Keratinocyte (primary cell): ENCODE measurements at regions not wholly inside any gene's neighbourhood (a gene's known extent, or its start where the extent isn't known, plus 50 kb on each side); places are given as distances from the start of the nearest gene placed in this dataset.

ENCODE experiments used
- CTCF ChIP-seq, 3 experiments: IDR thresholded peaks in 1 of 3; conservative IDR thresholded peaks in 1 of 3; optimal IDR thresholded peaks in 1 of 3; 2 replicates in 2 of 3; 3 replicates in 1 of 3; pipeline versions ENCODE3 to v1.5.1; 2011; ENCODE audit warnings: low read length in 3 of 3, mild to moderate bottlenecking in 3 of 3, moderate library complexity in 2 of 3, control low read depth in 1 of 3, inconsistent platforms in 1 of 3; ENCODE audit not compliant: insufficient read depth in 2 of 3; ENCODE audit errors: extremely low read depth in 1 of 3
- EZH2 ChIP-seq: IDR thresholded peaks from one replicate; pipeline ENCODE4 v1.6.1; 2012; ENCODE audit warnings: inconsistent platforms, mild to moderate bottlenecking, low read length, moderate library complexity

DNA sequence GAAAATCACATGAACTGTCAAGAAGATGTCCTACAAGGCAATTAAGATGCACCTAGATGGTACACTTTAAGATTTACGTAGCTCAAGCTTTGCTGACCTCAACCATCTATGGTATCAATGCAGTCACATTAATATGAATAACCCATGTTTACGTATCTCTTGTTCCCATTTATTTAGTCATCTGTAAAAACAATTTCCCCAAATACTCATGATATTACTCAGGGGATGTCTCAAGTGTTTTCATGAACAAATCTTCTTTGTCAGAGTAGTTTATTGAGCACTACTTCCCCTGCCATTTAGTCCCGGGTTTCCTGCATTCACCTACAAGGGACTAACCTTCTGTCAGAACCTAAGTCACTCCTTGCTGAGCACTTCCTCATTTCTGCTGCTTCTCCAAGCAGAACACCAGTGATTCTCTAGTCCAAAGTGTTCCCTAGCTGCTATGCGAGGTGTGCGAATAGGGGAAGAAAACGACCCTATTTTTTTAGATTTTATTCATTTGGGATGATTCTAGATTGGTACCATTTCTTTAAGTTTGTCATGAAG lies 554.3 kb upstream of the LRRC4C start:
- no peak for TF ChIP-seq CTCF (optimal IDR thresholded peaks at IDR 0.05 in 1 of 3, IDR thresholded peaks at IDR 0.05 in 1 of 3, conservative IDR thresholded peaks at IDR 0.05 in 1 of 3; ENCODE audit: extremely low read depth in 1 of 3, insufficient read depth in 2 of 3, low read length in 3 of 3)
- TF ChIP-seq EZH2 = no peak
